ENCODE measurements at regions not wholly inside any gene's neighbourhood (a gene's known extent, or its start where the extent isn't known, plus 50 kb on each side); places are given as distances from the start of the nearest gene placed in this dataset.

DNA sequence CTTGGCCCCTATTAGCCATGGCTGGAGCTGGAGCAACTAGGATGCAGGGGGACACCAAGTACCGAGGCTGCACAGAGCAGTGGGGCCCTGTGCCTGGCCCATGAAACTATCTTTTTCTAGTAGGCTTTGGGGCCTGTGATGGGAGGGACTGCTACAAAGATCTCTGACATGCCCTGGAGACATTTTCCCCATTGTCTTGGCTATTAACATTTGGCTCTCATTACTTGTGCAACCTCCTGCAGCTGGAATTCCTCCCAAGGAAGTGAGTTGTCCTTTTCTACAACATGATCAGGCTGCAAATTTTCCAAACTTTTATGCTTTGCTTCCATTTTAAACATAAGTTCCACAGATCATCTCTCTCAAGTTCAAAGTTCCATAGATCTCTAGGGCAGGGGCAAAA lies 174.7 kb upstream of the ANKFN1 start:
- no peak for TF ChIP-seq POLR2A (IDR thresholded peaks at IDR 0.05)
- TF ChIP-seq, protein P1, sequence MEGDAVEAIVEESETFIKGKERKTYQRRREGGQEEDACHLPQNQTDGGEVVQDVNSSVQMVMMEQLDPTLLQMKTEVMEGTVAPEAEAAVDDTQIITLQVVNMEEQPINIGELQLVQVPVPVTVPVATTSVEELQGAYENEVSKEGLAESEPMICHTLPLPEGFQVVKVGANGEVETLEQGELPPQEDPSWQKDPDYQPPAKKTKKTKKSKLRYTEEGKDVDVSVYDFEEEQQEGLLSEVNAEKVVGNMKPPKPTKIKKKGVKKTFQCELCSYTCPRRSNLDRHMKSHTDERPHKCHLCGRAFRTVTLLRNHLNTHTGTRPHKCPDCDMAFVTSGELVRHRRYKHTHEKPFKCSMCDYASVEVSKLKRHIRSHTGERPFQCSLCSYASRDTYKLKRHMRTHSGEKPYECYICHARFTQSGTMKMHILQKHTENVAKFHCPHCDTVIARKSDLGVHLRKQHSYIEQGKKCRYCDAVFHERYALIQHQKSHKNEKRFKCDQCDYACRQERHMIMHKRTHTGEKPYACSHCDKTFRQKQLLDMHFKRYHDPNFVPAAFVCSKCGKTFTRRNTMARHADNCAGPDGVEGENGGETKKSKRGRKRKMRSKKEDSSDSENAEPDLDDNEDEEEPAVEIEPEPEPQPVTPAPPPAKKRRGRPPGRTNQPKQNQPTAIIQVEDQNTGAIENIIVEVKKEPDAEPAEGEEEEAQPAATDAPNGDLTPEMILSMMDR (IDR thresholded peaks at IDR 0.05): no peak
- no peak for TF ChIP-seq EP300 (IDR thresholded peaks at IDR 0.05)
- TF ChIP-seq POLR2AphosphoS5 (IDR thresholded peaks at IDR 0.05): no peak
